BE2C (cell line): ENCODE measurements at regions not wholly inside any gene's neighbourhood (a gene's known extent, or its start where the extent isn't known, plus 50 kb on each side); places are given as distances from the start of the nearest gene placed in this dataset.

Source experiments
- DNase-seq: peaks from one replicate; pipeline ENCODE4 v3.0.0-alpha.2; 2020
- H3K27me3 ChIP-seq: fragments of 250-450 bp; sonication (Bioruptor Pico); 2 replicates; pipeline ENCODE4 v1.5.1; 2020; ENCODE audit warnings: mild to moderate bottlenecking
- H3K36me3 ChIP-seq: fragments of 250-450 bp; sonication (Bioruptor Pico); 2 replicates; pipeline ENCODE4 v1.5.1; 2020; ENCODE audit warnings: mild to moderate bottlenecking
- H3K4me1 ChIP-seq: fragments of 250-450 bp; sonication (Bioruptor Pico); 2 replicates; pipeline ENCODE4 v1.5.1; 2020
- H3K4me3 ChIP-seq: 2 replicates; pipeline ENCODE4 v1.5.1; 2011; ENCODE audit warnings: low read depth, low read length
- H3K9me3 ChIP-seq: fragments of 250-450 bp; sonication (Bioruptor Pico); 2 replicates; pipeline ENCODE4 v1.5.1; 2020
- TF ChIP-seq, protein P1 (sequence below): IDR thresholded peaks from 2 replicates; pipeline ENCODE4 v1.5.1; 2012; ENCODE audit warnings: mild to moderate bottlenecking, low read depth, low read length

GRCh38 chr1:88200545-88200944, 483.5 kb upstream of the PKN2 start:
- Histone ChIP-seq H3K9me3 (no peaks in the 10 kb centered on the region), H3K4me3 (no peak overlapping the region), H3K36me3 (no peaks in the 10 kb centered on the region), H3K4me1 (peaks cover 9% of the 10 kb centered on the region), H3K27me3 (no peaks in the 10 kb centered on the region)
- DNase-seq: no peak
- TF ChIP-seq, protein P1, sequence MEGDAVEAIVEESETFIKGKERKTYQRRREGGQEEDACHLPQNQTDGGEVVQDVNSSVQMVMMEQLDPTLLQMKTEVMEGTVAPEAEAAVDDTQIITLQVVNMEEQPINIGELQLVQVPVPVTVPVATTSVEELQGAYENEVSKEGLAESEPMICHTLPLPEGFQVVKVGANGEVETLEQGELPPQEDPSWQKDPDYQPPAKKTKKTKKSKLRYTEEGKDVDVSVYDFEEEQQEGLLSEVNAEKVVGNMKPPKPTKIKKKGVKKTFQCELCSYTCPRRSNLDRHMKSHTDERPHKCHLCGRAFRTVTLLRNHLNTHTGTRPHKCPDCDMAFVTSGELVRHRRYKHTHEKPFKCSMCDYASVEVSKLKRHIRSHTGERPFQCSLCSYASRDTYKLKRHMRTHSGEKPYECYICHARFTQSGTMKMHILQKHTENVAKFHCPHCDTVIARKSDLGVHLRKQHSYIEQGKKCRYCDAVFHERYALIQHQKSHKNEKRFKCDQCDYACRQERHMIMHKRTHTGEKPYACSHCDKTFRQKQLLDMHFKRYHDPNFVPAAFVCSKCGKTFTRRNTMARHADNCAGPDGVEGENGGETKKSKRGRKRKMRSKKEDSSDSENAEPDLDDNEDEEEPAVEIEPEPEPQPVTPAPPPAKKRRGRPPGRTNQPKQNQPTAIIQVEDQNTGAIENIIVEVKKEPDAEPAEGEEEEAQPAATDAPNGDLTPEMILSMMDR: no peak

- TF ChIP-seq, protein P1: no peak
- Histone ChIP-seq H3K4me3 (no peak overlapping the region), H3K9me3 (no peaks in the 10 kb centered on the region), H3K4me1 (no peaks in the 10 kb centered on the region), H3K27me3 (no peaks in the 10 kb centered on the region), H3K36me3 (no peaks in the 10 kb centered on the region)
- DNase-seq: no peak
These were observed 480.0 kb upstream of the PKN2 start for GRCh38 chr1:88204111-88204510.

DNA sequence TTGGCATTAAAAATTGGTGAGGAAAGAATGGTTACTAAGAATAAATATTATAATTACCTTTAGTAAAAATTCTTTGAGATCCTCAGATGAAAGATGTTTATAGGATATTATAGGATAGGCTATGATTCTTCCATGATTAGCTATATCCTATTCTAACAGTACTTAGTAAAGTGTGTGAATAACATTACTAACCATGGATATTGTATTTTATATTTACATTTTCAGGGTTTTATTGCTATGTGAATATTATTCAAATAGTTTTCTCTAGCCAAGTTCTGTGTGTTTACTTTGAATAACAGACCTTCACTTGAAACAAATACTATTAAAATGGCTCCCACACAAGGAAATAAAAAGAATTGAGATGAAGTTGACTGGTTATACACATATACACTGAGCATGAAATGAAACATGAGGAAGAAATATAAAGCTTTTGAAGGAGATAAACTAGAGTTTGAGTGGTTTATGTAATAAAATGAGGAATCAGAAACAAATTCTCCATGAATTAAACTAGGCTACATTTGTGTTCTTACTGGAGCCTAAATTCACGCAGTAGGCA, 479.4 kb upstream of the PKN2 start:
- Histone ChIP-seq H3K27me3 (no peaks in the 10 kb centered on the region), H3K4me1 (no peaks in the 10 kb centered on the region), H3K36me3 (no peaks in the 10 kb centered on the region), H3K4me3 (no peak overlapping the region), H3K9me3 (no peaks in the 10 kb centered on the region)
- TF ChIP-seq, protein P1: no peak
- DNase-seq: no peak

DNA sequence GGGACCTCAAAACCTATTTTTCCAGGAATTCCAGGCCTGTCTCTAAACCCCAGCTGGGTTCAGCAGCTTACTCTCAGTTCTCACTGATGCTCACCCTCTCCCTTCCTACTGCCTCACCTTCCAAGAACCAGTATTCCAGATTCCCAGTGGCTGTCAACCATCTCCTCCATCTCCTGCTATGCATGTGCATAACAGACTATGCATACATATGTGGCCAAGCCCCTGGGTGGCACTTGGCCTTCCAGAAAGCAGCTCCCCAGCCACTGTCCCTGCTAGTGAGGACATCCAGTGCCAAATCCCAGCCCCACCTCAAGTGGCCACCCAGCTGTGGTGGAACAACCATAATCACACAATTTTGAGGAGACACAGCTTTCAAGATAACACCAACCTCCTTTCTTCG, 475.7 kb upstream of the PKN2 start:
- TF ChIP-seq, protein P1: no peak
- H3K27me3 ChIP-seq: no peaks in the 10 kb centered on the region
- no peaks in the 10 kb centered on the region for H3K9me3 ChIP-seq
- H3K4me1 ChIP-seq: no peaks in the 10 kb centered on the region
- H3K36me3 ChIP-seq: no peaks in the 10 kb centered on the region
- DNase-seq: no peak
- no peak overlapping the region for H3K4me3 ChIP-seq

DNA sequence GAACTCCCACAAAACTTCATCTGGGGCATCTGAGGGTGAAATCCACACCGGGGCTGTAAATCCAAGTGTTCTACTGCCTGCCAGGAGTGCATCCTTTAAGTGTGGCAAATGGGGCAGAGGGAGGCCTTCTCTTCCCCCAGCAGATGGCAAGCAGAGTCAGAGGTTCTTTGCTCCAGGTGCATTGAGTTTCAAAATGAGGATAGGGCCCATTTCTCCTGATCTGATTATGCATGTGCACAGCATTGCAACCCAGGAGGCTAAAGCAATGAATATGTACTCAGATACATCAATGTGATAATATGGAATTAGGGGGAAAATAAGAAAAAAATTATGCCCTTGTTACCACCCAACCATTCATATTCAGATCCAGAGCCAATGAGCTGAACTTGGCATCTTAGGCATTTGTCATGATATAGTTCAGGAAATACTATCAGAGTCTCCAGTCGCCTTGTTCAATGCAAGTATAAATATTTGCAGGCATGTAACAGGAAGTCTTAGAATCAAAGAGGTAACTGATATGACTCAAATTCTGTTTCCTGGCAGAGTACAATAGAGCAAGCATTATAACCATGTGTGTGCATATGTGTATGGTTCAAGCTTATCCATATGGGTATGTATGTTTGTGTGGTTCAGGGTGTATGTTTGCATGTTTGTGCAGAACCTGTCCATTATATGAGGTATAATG, 473.8 kb upstream of the PKN2 start:
- Histone ChIP-seq H3K4me1 (no peaks in the 10 kb centered on the region), H3K9me3 (no peaks in the 10 kb centered on the region), H3K27me3 (no peaks in the 10 kb centered on the region), H3K4me3 (no peak overlapping the region), H3K36me3 (no peaks in the 10 kb centered on the region)
- TF ChIP-seq, protein P1: no peak
- no peak for DNase-seq

DNA sequence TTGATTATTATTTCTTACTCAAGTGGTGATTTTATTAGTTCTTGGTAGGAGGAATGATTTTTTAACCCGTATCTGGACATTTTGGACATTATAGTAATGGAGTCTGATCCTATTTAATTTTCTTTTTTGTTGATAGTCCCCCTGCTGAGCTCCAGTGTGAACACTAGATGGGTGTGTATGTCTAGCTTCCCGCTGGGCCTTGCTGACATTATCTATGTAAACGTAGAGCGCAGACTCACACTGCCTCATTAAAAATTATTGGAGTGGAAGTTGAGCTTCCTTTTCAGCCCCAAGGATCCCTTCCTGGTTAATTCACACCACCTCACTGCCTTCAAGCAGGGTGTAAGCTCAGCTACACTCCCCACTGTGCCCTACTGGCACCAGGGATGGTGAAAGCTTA, 467.6 kb upstream of the PKN2 start:
- no peaks in the 10 kb centered on the region for H3K27me3 ChIP-seq
- peaks cover 6% of the 10 kb centered on the region; the same call in 1 of the 2 replicates for H3K4me1 ChIP-seq
- H3K4me3 ChIP-seq: no peak overlapping the region
- H3K36me3 ChIP-seq: no peaks in the 10 kb centered on the region
- TF ChIP-seq, protein P1: peak; percentile 11; the same call in 1 of the 2 replicates
- DNase-seq: no peak
- H3K9me3 ChIP-seq: no peaks in the 10 kb centered on the region
